Lung (tissue), 11 donors: ENCODE measurements at regions not wholly inside any gene's neighbourhood (a gene's known extent, or its start where the extent isn't known, plus 50 kb on each side); places are given as distances from the start of the nearest gene placed in this dataset.

ENCODE experiments used
- ATAC-seq: fragments of 200-7000 bp; cut with Tn5 transposase; one replicate; pipeline ENCODE4 v1.9.1; 2020; ENCODE audit warnings: moderate number of reproducible peaks; ENCODE audit not compliant: insufficient read depth, low FRiP score
- DNase-seq, 3 donors: peaks; one replicate each; pipeline ENCODE4 v3.0.0-alpha.2; 2013 to 2017
- H3K27ac ChIP-seq, 2 donors: one replicate each; pipeline ENCODE4 v1.5.1; 2013; ENCODE audit warnings: mild to moderate bottlenecking in 2 of 2, moderate library complexity in 2 of 2, control low read depth in 1 of 2, inconsistent platforms in 1 of 2, low read depth in 1 of 2, low read length in 1 of 2
- H3K27me3 ChIP-seq, 3 donors: one replicate each; pipeline ENCODE4 v1.5.1; 2013; ENCODE audit warnings: low read length in 2 of 3; ENCODE audit not compliant: control insufficient read depth in 3 of 3, insufficient read depth in 3 of 3
- H3K36me3 ChIP-seq, 4 donors: one replicate each; pipeline ENCODE4 v1.5.1; 2013; ENCODE audit warnings: low read length in 4 of 4, mild to moderate bottlenecking in 1 of 4, moderate library complexity in 1 of 4; ENCODE audit not compliant: control insufficient read depth in 4 of 4, insufficient read depth in 4 of 4
- H3K4me1 ChIP-seq, 5 donors: one replicate each; pipeline ENCODE4 v1.5.1; 2013; ENCODE audit warnings: low read length in 5 of 5, mild to moderate bottlenecking in 2 of 5, moderate library complexity in 1 of 5; ENCODE audit not compliant: control insufficient read depth in 5 of 5, insufficient read depth in 5 of 5
- H3K4me3 ChIP-seq: one replicate; pipeline ENCODE4 v1.5.1; 2013; ENCODE audit warnings: mild to moderate bottlenecking, control low read depth, moderate library complexity
- H3K9ac ChIP-seq, 2 donors: one replicate each; pipeline ENCODE4 v1.5.1; 2013; ENCODE audit warnings: low read length in 2 of 2, control low read depth in 1 of 2; ENCODE audit not compliant: insufficient read depth in 1 of 2
- H3K9me3 ChIP-seq, 4 donors: one replicate each; pipeline ENCODE4 v1.5.1; 2013; ENCODE audit warnings: low read length in 3 of 4, mild to moderate bottlenecking in 1 of 4, moderate library complexity in 1 of 4; ENCODE audit not compliant: control insufficient read depth in 4 of 4, insufficient read depth in 3 of 4
- CTCF ChIP-seq: IDR thresholded peaks from 2 replicates; pipeline ENCODE4 v1.5.1; 2012; ENCODE audit warnings: mild to moderate bottlenecking; ENCODE audit errors: control extremely low read depth, extremely low read depth
- whole genome bisulfite sequencing, 2 donors: extraction: QIAGEN DNeasy Blood & Tissue Kit; methylation state at CpG; one replicate each; pipeline ENCODE4 v1.1.7; 2013; 5-methylcytosine and 5-hydroxymethylcytosine counted together
- donor health status: control.
- donor health status: control.
- donor health status: Bipolar disorder and iron deficiency.
- donor health status: healthy.
- donor health status: DM: yes; HTN: yes; CAD: no.

GRCh38 chr2:184523732-184524131 lies 74.6 kb upstream of the ZNF804A start:
- Histone ChIP-seq H3K36me3 (no peaks in the 10 kb centered on the region), H3K4me1 (no peaks in the 10 kb centered on the region), H3K9ac (no peak overlapping the region), H3K4me3 (no peak overlapping the region), H3K9me3 (peaks cover 0 to 16% (median 10%) of the 10 kb centered on the region in 4 donors), H3K27me3 (no peaks in the 10 kb centered on the region), H3K27ac (no peak overlapping the region)
- TF ChIP-seq CTCF = no peak
- WGBS, 2 donors = 90 to 94% methylated on average over 11 of the region's 11 CpGs
- DNase-seq (no peak), ATAC-seq (no peak)

GRCh38 chr2:184524551-184525382 lies 73.6 kb upstream of the ZNF804A start:
- no peak overlapping the region for H3K9ac ChIP-seq
- no peaks in the 10 kb centered on the region for H3K27me3 ChIP-seq
- H3K9me3 ChIP-seq = peaks cover 0 to 22% (median 10%) of the 10 kb centered on the region in 4 donors
- no peak overlapping the region for H3K27ac ChIP-seq
- H3K4me3 ChIP-seq = no peak overlapping the region
- TF ChIP-seq CTCF = no peak
- H3K4me1 ChIP-seq = no peaks in the 10 kb centered on the region
- ATAC-seq (no peak), DNase-seq (no peak)
- no peaks in the 10 kb centered on the region for H3K36me3 ChIP-seq
- WGBS, 2 donors = 87 to 88% methylated on average over 16 of the region's 16 CpGs

- no peaks in the 10 kb centered on the region for H3K4me1 ChIP-seq
- H3K27me3 ChIP-seq = no peaks in the 10 kb centered on the region
- ATAC-seq (no peak), DNase-seq (no peak)
- H3K9me3 ChIP-seq = peaks cover 0 to 34% (median 10%) of the 10 kb centered on the region in 4 donors
- no peak overlapping the region for H3K27ac ChIP-seq
- TF ChIP-seq CTCF = no peak
- H3K9ac ChIP-seq = no peak overlapping the region
- H3K36me3 ChIP-seq = no peaks in the 10 kb centered on the region
- H3K4me3 ChIP-seq = no peak overlapping the region
Observed at GRCh38 chr2:184527058-184527457, 71.3 kb upstream of the ZNF804A start.
